ENCODE measurements at regions not wholly inside any gene's neighbourhood (a gene's known extent, or its start where the extent isn't known, plus 50 kb on each side); places are given as distances from the start of the nearest gene placed in this dataset.

GRCh38 chr3:164912916-164913315 is 165.4 kb downstream of the SI start:
- peaks cover 3 to 6% of the 10 kb centered on the region in 2 donors for H3K9me3 ChIP-seq (replicated peaks in 1 of 2; ENCODE audit: control insufficient read depth in 1 of 2, insufficient read depth in 1 of 2, low read length in 2 of 2)
- no peak for TF ChIP-seq CTCF (IDR thresholded peaks at IDR 0.05)
- no peaks in the 10 kb centered on the region for H3K79me2 ChIP-seq (ENCODE audit: insufficient read depth, low read length)
- no peak overlapping the region for H3K4me2 ChIP-seq (replicated peaks; ENCODE audit: extremely low read depth, low read length, poor library complexity, severe bottlenecking)
- H3K4me3 Mint-ChIP-seq, result no peak overlapping the region
- H3K27ac Mint-ChIP-seq, result no peak overlapping the region
- no peak overlapping the region for H2AFZ ChIP-seq (ENCODE audit: insufficient read depth, low read depth, low read length, poor library complexity, severe bottlenecking)
- H3K27me3 Mint-ChIP-seq (ENCODE audit: low read depth in 3 of 3), result no peaks in the 10 kb centered on the region
- H3K36me3 ChIP-seq (replicated peaks in 1 of 2; ENCODE audit: control insufficient read depth in 1 of 2, insufficient read depth in 2 of 2, low read length in 2 of 2), result no peaks in the 10 kb centered on the region
- H3K4me1 ChIP-seq (ENCODE audit: control insufficient read depth in 1 of 2, insufficient read depth in 2 of 2, low read length in 2 of 2), result no peaks in the 10 kb centered on the region
- H3K36me3 Mint-ChIP-seq, result no peaks in the 10 kb centered on the region
- H3K27me3 ChIP-seq (ENCODE audit: control insufficient read depth in 2 of 2, insufficient read depth in 2 of 2, low read length in 2 of 2), result no peaks in the 10 kb centered on the region
- no peaks in the 10 kb centered on the region for H4K20me1 ChIP-seq (ENCODE audit: insufficient read depth, low read length)
- H3K9ac ChIP-seq (ENCODE audit: insufficient read depth, low read length, poor library complexity, severe bottlenecking), result no peak overlapping the region
- 100% methylated on average over 1 of the region's 2 CpGs for WGBS (ENCODE audit: insufficient coverage)
- peaks cover 0 to 4% (median 3%) of the 10 kb centered on the region in 7 donors for H3K9me3 Mint-ChIP-seq
- H3K4me3 ChIP-seq (replicated peaks in 1 of 3; ENCODE audit: low read depth in 2 of 3, low read length in 3 of 3), result no peak overlapping the region
- intact Hi-C loops (cut with micrococcal nuclease), result no loop called here
- H3K4me1 Mint-ChIP-seq, result no peaks in the 10 kb centered on the region
- H3K27ac ChIP-seq (ENCODE audit: low read depth in 1 of 2, low read length in 2 of 2), result no peak overlapping the region
- no peak for DNase-seq

GRCh38 chr3:164903820-164904451 is 174.4 kb downstream of the SI start:
- no peaks in the 10 kb centered on the region for H3K36me3 ChIP-seq (replicated peaks in 1 of 2; ENCODE audit: control insufficient read depth in 1 of 2, insufficient read depth in 2 of 2, low read length in 2 of 2)
- Mint-ChIP-seq H3K36me3 (no peaks in the 10 kb centered on the region), H3K9me3 (peaks cover 0 to 2% (median 0%) of the 10 kb centered on the region in 7 donors), H3K4me1 (no peaks in the 10 kb centered on the region), H3K4me3 (no peak overlapping the region), H3K27ac (no peak overlapping the region), H3K27me3 (ENCODE audit: low read depth in 3 of 3) (no peaks in the 10 kb centered on the region)
- H3K4me3 ChIP-seq (replicated peaks in 1 of 3; ENCODE audit: low read depth in 2 of 3, low read length in 3 of 3), result no peak overlapping the region
- no peak overlapping the region for H3K4me2 ChIP-seq (replicated peaks; ENCODE audit: extremely low read depth, low read length, poor library complexity, severe bottlenecking)
- H3K27me3 ChIP-seq (ENCODE audit: control insufficient read depth in 2 of 2, insufficient read depth in 2 of 2, low read length in 2 of 2), result no peaks in the 10 kb centered on the region
- no peaks in the 10 kb centered on the region for H3K79me2 ChIP-seq (ENCODE audit: insufficient read depth, low read length)
- H3K27ac ChIP-seq (ENCODE audit: low read depth in 1 of 2, low read length in 2 of 2), result no peak overlapping the region
- H3K9ac ChIP-seq (ENCODE audit: insufficient read depth, low read length, poor library complexity, severe bottlenecking), result no peak overlapping the region
- no peaks in the 10 kb centered on the region for H4K20me1 ChIP-seq (ENCODE audit: insufficient read depth, low read length)
- H3K9me3 ChIP-seq (replicated peaks in 1 of 2; ENCODE audit: control insufficient read depth in 1 of 2, insufficient read depth in 1 of 2, low read length in 2 of 2), result no peaks in the 10 kb centered on the region
- 85% methylated on average over 4 of the region's 5 CpGs for WGBS (ENCODE audit: insufficient coverage)
- intact Hi-C loops (cut with micrococcal nuclease), result no loop called here
- H3K4me1 ChIP-seq (ENCODE audit: control insufficient read depth in 1 of 2, insufficient read depth in 2 of 2, low read length in 2 of 2), result no peaks in the 10 kb centered on the region
- no peak for DNase-seq
- H2AFZ ChIP-seq (ENCODE audit: insufficient read depth, low read depth, low read length, poor library complexity, severe bottlenecking), result no peak overlapping the region
- TF ChIP-seq CTCF (IDR thresholded peaks at IDR 0.05), result no peak

All from CD14-positive monocyte (primary cell).